Stimulated activated CD4-positive, alpha-beta T cell treated with anti-CD3 and anti-CD28 coated beads, Interleukin-4, amount 100 ng/mL, for 48 hours (primary cell): ENCODE measurements at regions not wholly inside any gene's neighbourhood (a gene's known extent, or its start where the extent isn't known, plus 50 kb on each side); places are given as distances from the start of the nearest gene placed in this dataset.
"Not testable (repeated sequence)": the region's sequence is repeated elsewhere in the genome, so short reads cannot be mapped to it uniquely, and the experiment has no call there.

Experiments
- DNase-seq, 2 donors: peaks; one replicate each; pipeline ENCODE4 v3.0.0-alpha.2; 2020; ENCODE audit warnings: low read depth in 2 of 2

DNA sequence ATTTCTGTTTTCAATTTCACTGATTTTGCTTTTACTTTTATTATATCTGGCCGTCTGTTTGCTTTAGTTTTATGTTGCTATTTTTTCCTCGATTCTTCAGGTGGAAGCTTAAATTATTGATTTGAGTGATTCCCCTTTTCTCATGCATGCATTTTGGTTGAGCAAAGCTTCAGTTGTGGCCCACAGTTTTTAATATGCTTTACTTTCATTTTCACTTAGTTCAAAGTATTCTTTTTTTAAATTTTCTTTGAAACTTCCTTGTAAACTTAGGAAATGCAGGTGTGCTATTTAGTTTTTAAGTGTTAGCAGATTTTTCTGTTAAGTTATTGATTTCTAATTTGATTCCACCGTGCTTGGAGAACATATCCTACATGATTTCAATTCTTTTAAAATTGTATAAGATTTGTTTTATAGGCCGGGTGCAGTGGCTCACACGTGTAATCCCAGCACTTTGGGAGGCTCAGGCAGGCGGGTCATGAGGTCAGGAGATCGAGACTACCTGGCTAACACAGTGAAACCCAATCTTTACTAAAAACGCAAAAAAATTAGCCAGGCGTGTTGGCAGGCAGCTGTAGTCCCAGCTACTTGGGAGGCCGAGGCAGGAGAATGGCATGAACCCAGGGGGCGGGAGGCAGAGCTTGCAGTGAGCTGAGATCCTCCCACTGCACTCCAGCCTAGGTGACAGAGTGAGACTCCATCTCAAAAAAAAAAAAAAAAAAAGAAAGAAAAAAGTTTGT lies 531.2 kb downstream of the KIF2B start:
- DNase-seq, result no peak

DNA sequence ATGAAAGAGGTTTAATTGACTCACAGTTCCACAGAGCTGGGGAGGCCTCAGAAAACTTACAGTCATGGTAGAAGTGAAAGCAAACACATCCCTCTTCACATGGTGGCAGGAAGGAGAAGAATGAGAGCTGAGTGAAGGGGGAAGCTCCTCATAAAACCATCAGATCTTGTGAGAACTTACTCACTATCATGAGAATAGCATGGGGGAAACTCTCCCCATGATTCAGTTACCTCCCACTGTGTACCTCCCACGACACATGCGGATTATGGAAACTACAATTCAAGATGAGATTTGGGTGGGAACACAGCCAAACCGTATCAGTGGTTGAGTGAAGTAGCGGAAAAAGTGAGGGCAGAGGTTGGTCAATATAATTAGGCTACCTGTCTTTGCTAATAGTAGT lies 538.3 kb downstream of the KIF2B start:
- not testable (repeated sequence) for DNase-seq

DNA sequence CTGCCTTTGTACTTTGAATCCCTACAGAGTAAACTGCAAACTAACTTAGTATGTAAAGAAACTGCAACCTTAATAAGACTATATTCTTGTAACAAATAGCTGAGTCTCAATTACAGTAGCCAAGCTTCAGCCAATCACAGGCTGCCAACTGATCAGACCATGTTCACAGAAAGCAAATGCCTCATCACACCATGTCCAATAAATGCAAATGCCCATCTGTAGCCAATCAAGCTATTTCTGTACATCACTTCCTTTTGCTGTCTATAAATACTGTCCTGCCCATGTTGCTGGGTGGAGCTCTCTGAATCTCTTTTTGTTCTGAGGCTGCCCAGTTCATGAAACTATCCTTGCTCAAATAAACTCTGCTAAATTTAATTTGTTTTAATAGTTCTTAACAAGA lies 531.7 kb upstream of the TOM1L1 start:
- DNase-seq, result no peak

DNA sequence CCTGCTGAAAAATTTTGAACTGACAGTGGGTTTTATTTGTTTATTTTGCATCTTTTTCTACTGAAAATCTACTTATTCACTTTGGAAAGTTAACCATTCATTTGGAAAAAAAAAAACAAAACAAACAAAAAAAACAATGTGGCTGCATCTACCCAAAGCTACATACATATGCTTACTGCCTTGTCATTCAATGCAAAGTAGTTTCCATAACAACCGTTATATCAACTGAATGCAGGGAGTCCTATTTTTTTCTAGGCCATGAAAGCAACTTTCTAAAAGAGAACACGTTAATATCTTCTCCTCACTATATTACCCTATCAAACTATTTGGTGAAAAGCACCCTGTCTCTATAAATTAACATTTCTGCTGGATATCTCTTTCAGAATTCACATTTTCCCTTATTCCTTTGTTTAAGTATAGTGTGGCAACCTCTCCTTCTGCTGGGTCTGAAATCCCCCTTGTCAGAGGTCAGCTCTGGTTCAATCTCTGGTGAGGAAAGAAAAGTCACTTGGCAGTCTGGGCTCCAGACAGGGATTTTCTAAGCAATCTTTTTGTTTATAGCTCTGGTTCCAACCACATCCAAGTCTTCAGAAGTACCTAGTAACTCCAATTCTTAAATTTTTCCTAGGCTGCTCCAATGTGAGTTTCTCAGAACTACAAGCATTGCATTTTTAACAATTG lies 528.4 kb upstream of the TOM1L1 start:
- no peak for DNase-seq

DNA sequence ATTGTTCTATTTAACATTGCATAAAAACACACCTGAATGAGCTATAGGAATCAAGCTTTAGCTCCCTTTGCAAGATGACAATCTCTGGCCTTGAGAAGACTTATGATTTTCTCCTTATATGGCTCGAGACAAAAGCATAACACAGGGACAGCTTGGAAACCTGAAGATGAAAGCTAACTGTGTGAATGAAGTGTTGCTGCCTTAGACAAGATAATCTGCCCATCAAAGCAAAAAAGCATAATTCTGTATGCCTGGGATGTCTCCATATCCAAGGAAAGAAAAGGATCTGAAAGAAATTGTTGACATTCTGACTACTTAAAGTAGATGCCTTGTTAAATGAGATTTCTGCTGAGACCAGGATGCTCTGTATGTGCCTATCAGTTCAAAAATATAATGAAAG lies 526.7 kb upstream of the TOM1L1 start:
- DNase-seq, result no peak

DNA sequence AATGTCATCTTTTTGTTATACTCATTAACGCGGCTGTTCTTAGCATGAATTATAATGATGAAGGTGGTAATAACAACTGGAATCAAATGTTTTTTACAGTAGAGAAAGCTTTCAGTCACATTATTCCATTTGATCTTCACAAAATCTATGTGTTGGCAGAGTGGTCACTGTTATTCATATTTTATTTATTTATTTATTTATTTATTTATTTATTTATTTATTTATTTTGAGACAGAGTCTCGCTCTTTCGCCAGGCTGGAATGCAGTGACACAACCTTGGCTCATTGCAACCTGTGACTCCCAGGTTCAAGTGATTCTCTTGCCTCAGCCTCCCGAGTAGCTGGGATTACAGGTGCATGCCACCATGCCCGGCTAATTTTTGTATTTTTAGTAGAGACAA lies 524.2 kb upstream of the TOM1L1 start:
- DNase-seq, result not testable (repeated sequence)

DNA sequence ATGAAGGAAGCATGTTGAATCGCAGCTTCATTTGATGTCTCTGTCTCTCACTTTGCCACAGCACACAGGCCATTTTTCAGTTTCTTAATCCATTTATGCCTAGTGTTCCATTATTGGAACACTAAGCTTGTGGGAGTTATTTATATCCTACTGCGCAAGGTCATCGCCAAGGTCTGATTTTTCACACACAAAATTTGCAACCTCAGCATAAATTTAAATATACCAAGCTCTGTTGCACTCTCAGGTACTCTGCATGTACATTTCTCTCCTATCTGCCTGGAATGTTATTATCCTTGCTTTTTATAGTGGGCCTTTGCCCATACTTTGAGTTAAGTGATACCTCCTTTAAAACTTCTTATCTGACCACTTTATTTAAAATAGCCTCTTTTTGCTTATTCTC lies 519.2 kb upstream of the TOM1L1 start:
- DNase-seq, result no peak

DNA sequence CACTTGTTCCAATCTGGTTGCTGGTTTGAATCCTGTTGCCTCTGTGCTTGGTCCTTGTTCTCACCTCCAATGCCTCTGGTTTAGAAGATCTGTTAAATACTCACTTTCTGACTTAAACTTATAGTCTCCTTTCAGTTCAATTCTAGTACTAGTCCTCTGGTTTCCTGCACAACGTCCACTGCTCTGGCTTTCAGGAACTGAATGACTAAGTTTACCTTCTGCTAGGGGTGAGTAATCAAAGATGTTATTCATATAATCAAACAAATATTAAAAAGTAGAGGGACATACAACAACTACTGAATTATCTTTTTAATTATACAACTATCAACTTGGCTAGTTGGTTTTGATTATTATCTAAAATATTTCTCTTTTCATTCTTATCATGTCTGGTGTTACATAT lies 496.4 kb upstream of the TOM1L1 start:
- no peak for DNase-seq

DNA sequence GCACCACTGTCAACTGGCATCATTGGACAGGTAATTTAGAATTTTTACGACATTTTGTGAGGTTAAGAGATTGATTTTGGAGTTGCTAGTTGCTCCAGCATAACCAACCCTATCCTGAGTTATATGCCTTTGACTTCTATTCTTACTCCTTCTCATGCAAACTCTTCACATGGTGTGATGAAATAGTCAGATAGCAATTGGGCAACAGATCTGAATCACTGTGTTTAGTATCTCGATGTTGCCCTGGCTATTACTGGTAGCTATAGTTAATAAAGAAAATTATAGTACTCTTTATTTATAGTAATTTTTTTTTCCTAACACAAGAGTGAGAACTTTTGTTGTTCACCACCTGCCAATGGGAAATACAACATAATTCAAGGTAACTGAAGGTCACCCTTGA lies 494.8 kb upstream of the TOM1L1 start:
- DNase-seq, result no peak

DNA sequence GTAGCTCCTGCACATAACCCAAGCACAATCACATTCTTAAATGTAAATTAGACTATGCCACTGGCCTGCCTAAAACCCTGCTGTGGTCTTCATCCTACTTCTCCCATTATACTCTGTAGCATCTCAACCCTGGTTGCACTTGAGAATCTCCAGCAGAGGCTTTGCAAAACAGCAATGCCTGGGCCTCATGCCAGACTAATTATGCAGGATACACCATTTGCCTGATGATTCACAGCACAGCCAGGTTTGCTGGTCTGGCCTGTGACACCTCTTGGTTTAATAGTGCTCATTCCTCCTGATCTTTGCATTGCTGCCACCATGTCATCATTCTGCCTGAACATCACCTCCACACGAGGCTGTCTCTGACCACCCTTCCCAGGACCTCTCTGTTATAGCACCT lies 491.9 kb upstream of the TOM1L1 start:
- DNase-seq, result no peak

DNA sequence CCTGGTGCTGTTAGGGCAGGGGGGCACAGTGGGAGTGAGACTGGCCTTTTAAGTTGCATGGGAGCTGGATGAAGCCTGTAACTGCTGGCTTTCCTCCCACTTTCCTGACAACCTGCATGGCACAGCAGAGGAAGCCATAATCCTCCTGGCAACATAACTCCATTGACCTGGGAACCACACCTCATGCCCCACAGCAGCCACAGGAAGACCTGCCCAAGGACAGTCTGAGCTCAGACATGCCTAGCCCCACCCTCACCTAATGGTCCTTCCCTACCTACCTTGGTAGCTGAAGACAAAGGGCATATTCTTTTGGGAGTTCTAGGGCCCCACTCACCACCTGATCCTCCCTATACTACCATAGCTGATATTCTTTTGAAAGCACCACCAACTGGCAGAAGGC lies 482.2 kb upstream of the TOM1L1 start:
- DNase-seq, result no peak

DNA sequence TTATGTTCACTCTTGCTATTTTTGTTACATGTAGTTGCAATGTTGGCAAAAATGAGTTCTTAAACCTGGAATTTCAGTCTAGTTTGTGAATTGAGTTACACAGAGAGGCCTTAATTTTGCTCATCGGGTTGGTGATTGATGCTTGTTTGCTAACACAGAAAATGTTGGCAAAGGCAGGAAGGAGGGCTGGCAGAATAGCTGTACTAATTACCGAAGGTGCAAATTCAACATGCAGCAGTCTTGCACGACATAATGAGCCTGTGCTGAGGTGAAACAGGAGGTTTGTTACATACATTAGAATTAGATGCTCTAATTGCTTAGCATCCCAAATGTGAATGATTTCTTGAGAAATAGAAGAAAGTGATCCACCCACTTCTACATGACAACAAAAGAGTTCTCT lies 475.0 kb upstream of the TOM1L1 start:
- DNase-seq, result no peak

DNA sequence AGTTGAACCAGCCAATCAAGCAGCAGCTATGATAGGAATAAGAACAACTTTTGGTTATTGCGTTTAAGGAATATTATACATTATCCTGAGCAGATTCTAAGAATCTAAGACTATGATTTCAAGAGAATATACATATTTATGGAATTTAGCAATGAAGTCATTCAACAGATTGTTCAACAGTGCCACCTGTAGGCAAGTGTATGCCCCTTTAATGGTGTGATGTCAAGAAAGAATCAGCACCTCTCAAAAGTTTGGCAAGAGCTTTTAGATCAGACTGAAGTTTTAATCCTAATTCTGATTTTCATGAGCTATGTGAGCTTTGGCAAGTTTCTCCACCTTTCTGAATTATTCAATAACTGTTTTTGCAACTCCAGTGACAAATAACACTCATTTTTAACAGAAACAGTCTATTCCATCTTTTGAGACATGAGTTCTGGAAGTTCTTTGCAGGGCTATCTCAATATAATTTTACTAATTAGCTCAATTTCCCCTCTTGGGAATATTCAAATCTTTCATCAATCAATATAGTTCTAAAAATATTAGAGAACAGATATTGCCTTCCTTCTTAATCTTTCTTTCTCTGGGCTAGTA lies 474.3 kb upstream of the TOM1L1 start:
- no peak for DNase-seq

DNA sequence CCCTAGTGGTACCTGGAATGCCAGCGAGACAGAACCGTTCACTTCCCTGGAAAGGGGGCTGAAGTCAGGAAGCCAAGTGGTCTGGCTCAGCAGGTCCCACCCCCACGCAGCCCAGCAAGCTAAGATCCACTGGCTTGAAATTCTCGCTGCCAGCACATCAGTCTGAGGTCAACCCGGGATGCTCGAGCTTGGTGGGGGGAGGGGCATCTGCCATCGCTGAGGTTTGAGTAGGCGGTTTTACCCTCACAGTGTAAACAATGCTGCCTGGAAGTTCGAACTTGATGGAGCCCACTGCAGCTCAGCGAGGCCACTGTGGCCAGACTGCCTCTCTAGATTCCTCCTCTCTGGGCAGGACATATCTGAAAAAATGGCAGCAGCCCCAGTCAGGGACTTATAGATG lies 464.7 kb upstream of the TOM1L1 start:
- no peak for DNase-seq

DNA sequence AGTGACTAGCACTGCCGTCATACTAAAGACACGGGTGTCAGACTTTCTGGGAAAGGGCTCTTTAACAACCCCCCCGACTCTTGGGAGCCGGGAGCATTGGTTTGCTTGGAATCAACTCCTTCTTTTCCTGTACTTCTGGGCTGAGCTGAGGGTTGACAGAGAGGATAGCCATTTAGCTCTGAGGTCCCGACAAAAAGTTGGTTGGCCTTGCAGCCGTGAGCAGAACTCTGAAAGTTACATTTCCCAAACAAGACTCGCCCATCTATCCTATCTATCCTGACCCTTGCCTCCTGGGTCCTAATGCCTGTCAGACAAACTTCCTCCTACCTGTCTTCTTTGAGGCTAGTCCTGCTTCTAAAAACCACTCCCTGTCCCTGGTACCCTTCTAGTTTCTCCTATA lies 460.8 kb upstream of the TOM1L1 start:
- DNase-seq, result no peak

DNA sequence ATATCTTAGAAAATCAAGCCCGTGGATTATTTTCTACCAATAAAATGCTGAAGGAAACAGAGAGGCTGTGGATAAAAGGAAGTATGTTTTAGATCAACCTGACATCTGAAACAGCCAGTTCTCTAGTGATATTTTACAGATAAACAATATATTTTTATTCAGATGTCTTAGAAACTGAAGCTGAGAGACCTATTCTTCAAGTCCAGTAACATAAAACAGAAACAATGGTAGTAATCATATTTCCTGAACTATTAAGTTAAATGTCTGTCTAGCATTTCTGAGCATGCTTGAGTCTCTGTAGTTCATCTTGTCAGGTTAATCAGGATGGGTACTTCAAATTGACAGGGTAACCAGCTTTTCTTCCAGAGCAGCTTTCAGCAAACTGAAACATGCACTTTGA lies 449.6 kb upstream of the TOM1L1 start:
- no peak for DNase-seq

DNA sequence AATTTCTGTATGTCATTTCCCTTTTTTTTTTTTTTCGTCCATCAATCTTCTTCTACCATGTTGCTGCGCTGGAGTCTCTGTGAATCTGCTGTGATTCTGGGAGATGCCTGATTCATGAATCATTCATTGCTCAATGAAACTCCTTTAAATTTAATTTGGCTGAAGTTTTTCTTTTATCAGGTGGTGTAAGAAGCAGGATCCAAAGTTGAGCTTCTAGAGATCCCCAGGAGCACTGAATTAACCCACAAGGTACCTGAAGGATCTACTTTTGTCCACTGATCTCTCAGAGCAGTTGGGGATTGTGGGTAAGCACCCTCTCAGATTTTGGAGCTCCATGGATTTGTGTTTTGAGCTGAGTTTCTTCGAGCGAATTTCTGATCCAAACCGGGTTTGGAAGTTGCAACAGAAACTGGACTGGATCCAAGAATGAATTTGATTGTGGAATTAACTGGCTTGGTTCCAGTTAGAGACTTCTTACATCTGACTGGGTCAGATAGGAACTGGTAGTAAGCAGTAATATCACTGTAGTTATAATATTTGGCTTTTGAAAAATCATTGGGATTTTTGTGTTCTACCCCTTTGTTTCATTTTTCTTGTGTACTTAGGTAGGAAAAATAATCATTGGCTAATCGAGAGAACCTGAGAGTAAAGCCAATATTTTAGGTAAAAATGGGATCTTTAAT lies 447.8 kb upstream of the TOM1L1 start:
- DNase-seq, result no peak

DNA sequence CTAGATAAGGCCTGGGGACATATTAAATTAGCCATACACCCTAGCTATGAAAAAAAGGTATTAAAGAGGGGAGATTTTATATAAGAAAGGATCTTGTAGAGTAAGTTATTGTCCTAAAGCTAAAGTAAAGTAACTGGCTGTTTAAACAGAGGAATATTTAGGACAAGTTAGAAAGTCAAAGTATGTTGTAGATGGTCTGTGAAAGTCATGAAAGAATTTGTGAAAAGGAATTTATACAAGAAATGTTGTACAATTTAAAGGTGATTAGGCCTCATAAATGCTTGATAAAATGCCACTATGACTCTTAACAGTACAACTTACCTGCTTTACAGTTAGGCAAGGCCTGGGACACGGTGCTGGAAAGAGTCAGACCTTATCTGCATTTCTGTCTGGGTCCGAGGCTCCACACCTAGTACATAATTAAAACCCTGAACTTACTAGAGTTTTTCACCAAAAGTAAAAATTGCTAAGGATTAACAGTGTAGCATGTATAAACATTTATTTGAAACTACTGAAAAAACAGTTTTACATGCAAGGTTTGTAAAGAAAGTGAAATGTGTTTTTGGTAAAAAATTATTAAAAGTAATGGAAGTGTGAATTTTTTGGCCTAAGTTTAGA lies 445.3 kb upstream of the TOM1L1 start:
- DNase-seq, result no peak

DNA sequence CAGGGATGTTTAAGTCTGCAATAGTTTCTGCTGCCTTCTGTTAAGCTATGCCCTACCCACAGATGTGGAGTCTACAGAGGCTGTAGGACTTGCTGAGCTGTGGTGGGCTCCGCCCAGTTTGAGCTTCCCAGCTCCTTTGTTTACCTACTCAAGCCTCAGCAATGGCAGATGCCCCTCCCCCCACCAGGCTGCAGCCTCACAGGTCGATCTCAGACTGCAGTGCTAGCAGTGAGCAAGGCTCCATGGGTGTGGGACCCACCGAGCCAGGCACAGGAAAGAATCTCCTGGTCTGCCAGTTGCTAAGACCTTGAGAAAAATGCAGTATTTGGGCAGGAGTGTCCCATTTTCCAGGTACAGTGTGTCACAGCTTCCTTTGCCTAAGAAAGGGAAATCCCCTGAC lies 435.2 kb upstream of the TOM1L1 start:
- DNase-seq, result not testable (repeated sequence)

DNA sequence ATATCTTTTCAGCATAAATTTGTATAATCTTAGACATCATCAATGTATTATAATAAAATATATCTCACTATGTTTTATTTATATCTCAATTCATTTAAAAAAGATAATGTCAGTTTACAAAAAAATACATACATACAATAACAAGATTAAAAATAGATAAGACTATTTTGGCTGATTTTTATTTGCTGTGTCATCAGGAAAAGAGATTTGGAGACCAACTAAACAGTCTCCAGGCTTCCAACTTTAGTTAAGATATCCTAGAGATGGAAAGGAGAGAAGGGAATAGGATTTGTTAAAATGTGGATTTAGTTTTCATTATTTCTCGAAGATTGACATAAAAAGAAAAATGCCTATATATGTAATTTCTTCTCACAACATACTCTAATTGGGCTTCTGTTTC lies 433.8 kb upstream of the TOM1L1 start:
- no peak for DNase-seq

DNA sequence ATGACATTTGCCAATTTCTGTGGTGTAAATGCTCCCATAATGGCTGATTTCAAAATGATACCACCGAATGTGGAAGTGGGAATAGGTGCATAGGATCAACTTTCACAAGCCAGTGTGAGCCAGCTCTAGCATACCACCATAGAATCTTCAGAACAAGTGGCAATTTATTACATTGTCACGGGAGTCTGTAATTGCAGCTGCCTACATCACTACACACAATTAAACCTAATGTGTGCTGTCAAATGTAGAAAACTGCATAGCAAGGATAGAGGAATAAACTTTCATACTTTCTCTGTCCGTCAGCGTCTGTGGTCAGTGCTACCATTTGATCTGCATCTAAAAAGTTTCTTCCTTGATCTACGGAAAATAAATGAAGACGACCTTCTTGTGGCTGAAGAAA lies 417.8 kb upstream of the TOM1L1 start:
- DNase-seq, result no peak

DNA sequence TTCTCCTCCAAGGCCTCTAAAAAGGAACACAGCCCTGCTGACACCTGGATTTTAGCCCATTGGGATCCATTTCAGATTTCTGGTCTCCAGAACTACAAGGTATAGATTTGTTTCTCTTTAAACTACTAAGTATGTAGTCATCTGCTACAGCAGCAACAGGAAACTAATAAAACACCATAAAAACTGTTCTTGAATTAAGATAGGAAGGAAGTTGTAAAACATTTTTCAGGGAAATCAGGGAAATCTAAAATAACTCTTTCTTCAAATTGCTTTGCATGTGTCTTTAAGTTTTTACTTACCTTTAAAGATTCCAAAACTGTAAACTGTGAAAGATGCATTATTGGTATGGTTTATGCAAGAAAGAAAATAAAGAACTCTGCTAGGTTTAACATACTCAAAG lies 407.0 kb upstream of the TOM1L1 start:
- no peak for DNase-seq
